ENCODE measurements at regions not wholly inside any gene's neighbourhood (a gene's known extent, or its start where the extent isn't known, plus 50 kb on each side); places are given as distances from the start of the nearest gene placed in this dataset.

GRCh38 chr12:126676434-126676833, 1590.5 kb upstream of the TMEM132C start:
- Mint-ChIP-seq H3K4me1 (no peaks in the 10 kb centered on the region), H3K36me3 (no peaks in the 10 kb centered on the region), H3K27me3 (no peaks in the 10 kb centered on the region), H3K4me3 (no peak overlapping the region), H3K27ac (no peak overlapping the region), H3K9me3 (peaks cover 3 to 9% (median 4%) of the 10 kb centered on the region in 3 donors)

DNA sequence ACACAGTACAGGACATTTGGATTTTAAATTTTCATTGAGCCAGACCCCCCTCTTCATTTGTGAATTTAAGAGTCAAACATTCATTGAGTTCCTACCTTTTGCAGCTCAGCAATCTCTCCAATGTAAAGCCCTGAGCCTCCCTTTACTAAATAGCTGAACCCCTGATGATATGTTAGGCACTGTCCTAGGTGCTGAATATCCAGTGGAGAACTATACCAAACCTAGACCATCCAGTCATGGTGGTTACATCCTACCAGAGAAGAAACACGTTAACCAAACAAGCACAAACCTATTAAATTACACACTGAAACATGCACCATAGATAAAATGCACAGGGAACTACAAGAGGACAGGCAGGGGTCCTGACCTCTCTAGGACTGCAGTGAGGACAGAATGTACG, 1585.3 kb upstream of the TMEM132C start:
- peaks cover 3 to 9% (median 9%) of the 10 kb centered on the region in 3 donors for H3K9me3 Mint-ChIP-seq
- H3K4me3 Mint-ChIP-seq, result no peak overlapping the region

GRCh38 chr12:126684703-126685102, 1582.3 kb upstream of the TMEM132C start:
- no peaks in the 10 kb centered on the region for H3K4me1 Mint-ChIP-seq
- H3K27me3 Mint-ChIP-seq, result no peaks in the 10 kb centered on the region
- H3K27ac Mint-ChIP-seq, result no peak overlapping the region
- no peak overlapping the region for H3K4me3 Mint-ChIP-seq
- peaks cover 2 to 9% (median 9%) of the 10 kb centered on the region in 3 donors for H3K9me3 Mint-ChIP-seq
- H3K36me3 Mint-ChIP-seq, result no peaks in the 10 kb centered on the region

More for the DNA sequence above, 1585.3 kb upstream of the TMEM132C start:
- Mint-ChIP-seq H3K36me3 (no peaks in the 10 kb centered on the region), H3K27ac (no peak overlapping the region), H3K4me1 (no peaks in the 10 kb centered on the region), H3K27me3 (no peaks in the 10 kb centered on the region)

GRCh38 chr12:126685636-126686035, 1581.3 kb upstream of the TMEM132C start:
- Mint-ChIP-seq H3K4me1 (no peaks in the 10 kb centered on the region), H3K4me3 (no peak overlapping the region), H3K36me3 (no peaks in the 10 kb centered on the region), H3K27me3 (no peaks in the 10 kb centered on the region), H3K9me3 (peaks cover 2 to 9% (median 9%) of the 10 kb centered on the region in 3 donors), H3K27ac (no peak overlapping the region)

DNA sequence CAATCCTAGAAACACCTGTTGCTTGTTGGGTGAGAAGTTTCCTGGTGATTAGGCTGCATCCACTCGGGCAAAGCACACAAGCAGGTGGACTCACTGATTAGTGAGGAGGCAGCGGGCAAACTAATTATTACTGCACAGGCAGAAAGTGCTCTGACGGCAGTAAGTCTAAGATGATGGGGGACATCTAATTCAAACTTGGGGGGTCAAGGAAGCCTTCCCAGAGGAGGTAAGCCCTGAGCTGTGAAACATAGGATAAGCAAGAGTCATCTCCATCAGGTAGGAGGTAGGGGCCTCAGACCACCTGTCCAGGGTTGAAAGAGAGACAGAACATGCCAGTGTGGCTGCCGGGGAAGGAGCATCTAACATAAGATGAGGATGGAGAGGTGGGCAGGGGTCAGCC, 1578.4 kb upstream of the TMEM132C start:
- Mint-ChIP-seq H3K4me1 (no peaks in the 10 kb centered on the region), H3K4me3 (no peak overlapping the region), H3K36me3 (no peaks in the 10 kb centered on the region), H3K9me3 (peaks cover 0 to 9% (median 6%) of the 10 kb centered on the region in 3 donors), H3K27ac (peak overlapping the region in 1 of 3 donors; percentile 43), H3K27me3 (no peaks in the 10 kb centered on the region)

DNA sequence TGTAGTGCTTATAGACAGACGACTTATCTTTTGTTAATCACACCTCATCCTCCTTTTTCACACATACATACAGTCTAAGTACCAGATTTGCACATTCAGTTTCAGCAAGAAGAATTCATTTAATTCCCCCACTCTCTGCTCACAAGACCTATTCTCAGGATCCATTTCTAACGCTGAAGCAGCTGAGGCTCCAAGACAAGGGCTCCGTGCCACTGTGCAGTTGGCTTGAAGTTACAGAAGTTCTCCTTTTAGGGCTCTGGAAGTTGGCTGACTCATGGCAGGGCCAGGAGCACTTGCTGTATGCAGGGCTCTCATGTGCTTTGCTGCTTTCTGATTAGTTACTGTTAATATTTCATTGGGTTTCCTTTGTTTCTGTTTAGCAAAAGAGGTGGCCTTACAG, 1566.9 kb upstream of the TMEM132C start:
- H3K27me3 Mint-ChIP-seq, result no peaks in the 10 kb centered on the region
- no peaks in the 10 kb centered on the region for H3K36me3 Mint-ChIP-seq
- H3K4me1 Mint-ChIP-seq, result no peaks in the 10 kb centered on the region
- peaks cover 0 to 6% (median 1%) of the 10 kb centered on the region in 3 donors for H3K9me3 Mint-ChIP-seq
- no peak overlapping the region for H3K27ac Mint-ChIP-seq
- H3K4me3 Mint-ChIP-seq, result no peak overlapping the region

DNA sequence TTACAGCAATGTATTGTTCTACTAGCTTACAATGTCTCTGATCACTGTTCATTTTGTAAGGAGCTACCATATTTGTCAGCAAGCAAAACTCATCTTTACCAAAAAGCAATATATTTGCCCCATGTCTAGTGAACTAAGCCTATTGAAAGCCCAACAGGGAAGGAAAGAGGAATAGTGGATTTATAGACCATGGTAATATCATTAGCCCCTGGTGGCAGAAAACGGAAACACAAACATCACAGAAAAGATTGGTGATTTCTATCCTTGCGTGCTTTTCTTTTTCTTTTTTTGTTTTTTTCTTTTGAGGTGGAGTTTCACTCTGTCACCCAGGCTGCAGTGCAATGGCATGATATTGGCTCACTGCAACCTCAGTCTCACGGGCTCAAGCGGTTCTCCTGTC, 1562.4 kb upstream of the TMEM132C start:
- no peaks in the 10 kb centered on the region for H3K27me3 Mint-ChIP-seq
- H3K27ac Mint-ChIP-seq, result no peak overlapping the region
- no peaks in the 10 kb centered on the region for H3K4me1 Mint-ChIP-seq
- H3K4me3 Mint-ChIP-seq, result no peak overlapping the region
- peaks cover 0 to 4% (median 0%) of the 10 kb centered on the region in 3 donors for H3K9me3 Mint-ChIP-seq
- no peaks in the 10 kb centered on the region for H3K36me3 Mint-ChIP-seq

DNA sequence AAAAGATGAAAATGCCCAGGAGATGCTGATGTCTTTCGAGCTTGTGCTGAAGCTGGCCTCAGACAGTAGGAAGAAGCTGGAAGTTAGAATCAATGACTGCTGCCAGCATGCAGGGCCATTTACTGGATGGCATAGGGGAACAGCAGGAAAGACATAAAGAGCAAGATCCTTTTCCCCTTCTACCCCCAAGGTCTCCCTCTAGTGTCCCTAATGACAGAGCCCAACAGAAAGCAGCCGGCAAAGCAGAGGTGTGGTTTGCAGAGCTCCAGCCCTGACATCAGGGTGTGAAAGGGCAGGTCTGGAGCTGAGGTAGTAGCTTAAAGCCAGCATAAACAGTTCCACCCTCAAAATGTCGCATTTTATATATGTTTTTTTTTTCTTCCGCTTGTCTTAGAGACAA, 1560.7 kb upstream of the TMEM132C start:
- Mint-ChIP-seq H3K27me3 (no peaks in the 10 kb centered on the region), H3K4me3 (no peak overlapping the region), H3K9me3 (peaks cover 0 to 6% (median 0%) of the 10 kb centered on the region in 3 donors), H3K36me3 (no peaks in the 10 kb centered on the region), H3K27ac (peak overlapping the region in 1 of 3 donors; percentile 57), H3K4me1 (no peaks in the 10 kb centered on the region)

GRCh38 chr12:126708492-126708896, 1558.5 kb upstream of the TMEM132C start:
- Mint-ChIP-seq H3K36me3 (no peaks in the 10 kb centered on the region), H3K4me3 (no peak overlapping the region), H3K4me1 (no peaks in the 10 kb centered on the region), H3K27ac (no peak overlapping the region), H3K9me3 (peaks cover 0 to 1% (median 0%) of the 10 kb centered on the region in 3 donors), H3K27me3 (no peaks in the 10 kb centered on the region)

DNA sequence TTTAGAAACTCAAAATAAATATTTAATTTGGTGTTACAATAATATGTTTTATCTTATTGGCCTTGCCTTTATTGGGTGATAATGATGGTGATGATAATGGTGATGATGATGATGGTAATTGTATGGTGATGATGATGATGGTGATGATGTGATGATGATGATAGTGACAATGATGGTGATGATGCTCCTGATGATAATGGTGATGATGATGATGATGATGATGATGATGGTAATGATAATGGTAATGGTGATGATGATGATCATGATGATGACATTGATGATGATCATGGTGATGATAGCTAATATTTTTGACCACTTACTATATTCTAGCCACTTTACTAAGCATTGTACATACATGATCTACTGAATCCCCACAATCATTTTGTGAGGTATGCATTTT, 1548.6 kb upstream of the TMEM132C start:
- Mint-ChIP-seq H3K4me1 (no peaks in the 10 kb centered on the region), H3K27me3 (no peaks in the 10 kb centered on the region), H3K36me3 (no peaks in the 10 kb centered on the region), H3K9me3 (peaks cover 8 to 15% (median 8%) of the 10 kb centered on the region in 3 donors), H3K4me3 (no peak overlapping the region), H3K27ac (peak overlapping the region in 1 of 3 donors; percentile 26)

- no peak overlapping the region for H3K4me3 Mint-ChIP-seq
- peaks cover 2% of the 10 kb centered on the region for H3K27me3 Mint-ChIP-seq
- no peaks in the 10 kb centered on the region for H3K4me1 Mint-ChIP-seq
- no peaks in the 10 kb centered on the region for H3K36me3 Mint-ChIP-seq
- peak overlapping the region in 1 of 3 donors; percentile 26 for H3K27ac Mint-ChIP-seq
- H3K9me3 Mint-ChIP-seq, result peaks cover 8 to 32% (median 14%) of the 10 kb centered on the region in 3 donors
Measured at GRCh38 chr12:126719912-126720705, 1546.9 kb upstream of the TMEM132C start.

DNA sequence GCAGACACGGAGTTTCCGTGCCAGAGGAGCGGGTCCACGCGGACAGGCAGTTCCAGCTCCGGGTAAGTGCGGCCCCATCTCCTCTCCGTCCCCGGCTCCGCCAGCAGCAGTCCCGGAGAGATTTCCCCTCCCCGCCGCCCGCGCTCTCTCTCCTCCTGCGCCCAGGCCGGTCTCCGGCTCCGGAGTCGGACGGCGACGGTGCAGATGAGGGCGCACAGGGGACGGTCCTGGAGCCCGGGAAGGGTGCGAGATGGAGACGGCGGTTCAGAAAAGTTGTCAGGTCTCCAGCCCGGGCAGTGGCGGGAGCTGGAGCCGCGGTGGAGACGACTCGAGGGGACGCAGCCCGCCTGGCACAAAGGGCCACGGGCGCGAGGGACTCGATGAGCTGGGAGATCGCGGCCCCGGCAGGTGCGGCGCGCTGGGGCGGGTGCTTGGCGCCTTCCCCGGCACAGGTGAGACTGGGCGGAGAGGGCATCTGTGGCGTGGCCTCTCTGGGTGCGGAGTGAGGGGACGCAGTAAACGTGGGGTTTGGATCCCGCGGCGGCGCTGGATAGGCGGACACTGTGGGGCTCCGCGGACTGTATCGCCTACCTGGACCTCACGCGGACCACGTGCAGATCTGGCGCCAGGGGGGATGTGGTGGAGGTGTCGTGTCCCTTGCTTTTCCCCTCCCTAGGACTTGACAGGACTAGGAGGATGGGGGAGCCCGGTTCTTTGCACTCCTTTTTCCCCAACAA, 1540.3 kb upstream of the TMEM132C start:
- Mint-ChIP-seq H3K4me3 (no peak overlapping the region), H3K4me1 (no peaks in the 10 kb centered on the region)

DNA sequence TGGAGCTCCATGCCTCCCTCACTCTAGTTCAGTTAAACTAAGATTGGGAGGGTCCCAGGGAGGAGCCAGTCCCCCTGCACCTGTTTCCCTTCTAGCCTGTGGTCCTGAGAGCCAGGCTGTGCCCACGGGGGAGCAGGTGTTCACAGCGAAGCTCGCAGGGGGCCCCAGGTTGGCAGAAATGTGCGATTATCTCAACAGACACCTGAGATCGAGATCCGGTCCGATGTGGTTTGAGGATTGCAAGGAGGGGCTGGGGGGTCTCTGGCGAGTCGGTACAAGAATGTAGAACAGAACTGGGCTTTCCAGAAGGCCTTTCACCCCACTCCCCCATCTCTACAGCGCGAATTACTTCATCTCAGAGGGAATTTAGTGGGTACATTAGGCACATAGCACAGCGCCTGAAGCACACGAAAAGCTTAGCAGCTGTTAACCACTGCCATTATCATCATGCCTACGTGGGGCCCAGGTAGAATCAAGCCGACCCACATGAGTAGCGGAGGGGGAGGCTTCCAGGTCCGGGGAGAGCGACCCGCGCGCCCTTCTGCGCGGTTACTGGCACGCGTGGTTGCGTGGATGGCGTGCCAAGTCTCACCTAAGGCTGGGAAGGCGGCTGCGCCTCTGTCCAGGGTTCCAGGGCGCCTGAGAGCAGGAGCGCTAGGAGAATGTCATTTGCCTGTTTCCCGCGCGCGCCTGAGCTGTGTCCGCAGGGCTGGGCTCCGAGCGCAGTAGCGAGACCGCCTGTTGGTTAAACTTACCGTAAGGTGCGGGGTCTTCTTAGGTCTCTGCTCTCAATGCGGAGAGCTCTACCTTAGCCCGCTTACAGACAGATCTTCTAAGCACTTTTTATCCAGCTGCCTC, 1539.5 kb upstream of the TMEM132C start:
- Mint-ChIP-seq H3K36me3 (peaks cover 4% of the 10 kb centered on the region), H3K4me1 (no peaks in the 10 kb centered on the region), H3K27me3 (peaks cover 8% of the 10 kb centered on the region), H3K9me3 (peaks cover 0 to 20% (median 8%) of the 10 kb centered on the region in 3 donors), H3K27ac (no peak overlapping the region), H3K4me3 (no peak overlapping the region)

More for the DNA sequence above, 1540.3 kb upstream of the TMEM132C start:
- H3K27ac Mint-ChIP-seq, result no peak overlapping the region
- peaks cover 8% of the 10 kb centered on the region for H3K27me3 Mint-ChIP-seq
- H3K36me3 Mint-ChIP-seq, result peaks cover 4% of the 10 kb centered on the region
- peaks cover 0 to 20% (median 8%) of the 10 kb centered on the region in 3 donors for H3K9me3 Mint-ChIP-seq

DNA sequence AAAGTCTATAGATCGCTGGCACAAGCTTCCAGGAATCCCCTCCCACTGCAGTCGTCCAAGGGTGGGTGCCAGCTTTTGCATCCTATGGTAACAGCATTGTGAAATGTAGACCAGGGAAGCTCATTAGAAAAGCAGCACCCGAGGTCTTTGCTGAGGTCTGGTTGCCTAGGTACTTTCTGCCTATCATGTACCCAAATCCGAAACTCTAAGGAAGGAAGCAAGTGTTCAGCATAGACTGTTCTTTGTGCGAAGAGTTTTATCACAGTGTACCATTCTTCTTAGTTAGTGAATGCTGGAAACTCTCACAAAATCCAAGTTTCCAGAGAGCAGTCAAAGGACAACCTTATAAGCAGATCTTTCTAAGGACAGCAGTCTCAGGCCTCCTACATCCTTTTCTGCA, 1532.7 kb upstream of the TMEM132C start:
- no peak overlapping the region for H3K4me3 Mint-ChIP-seq
- no peaks in the 10 kb centered on the region for H3K36me3 Mint-ChIP-seq
- peaks cover 3 to 18% (median 5%) of the 10 kb centered on the region in 3 donors for H3K9me3 Mint-ChIP-seq
- H3K4me1 Mint-ChIP-seq, result no peaks in the 10 kb centered on the region
- H3K27ac Mint-ChIP-seq, result no peak overlapping the region
- no peaks in the 10 kb centered on the region for H3K27me3 Mint-ChIP-seq

- no peaks in the 10 kb centered on the region for H3K4me1 Mint-ChIP-seq
- H3K36me3 Mint-ChIP-seq, result no peaks in the 10 kb centered on the region
- no peak overlapping the region for H3K27ac Mint-ChIP-seq
- H3K27me3 Mint-ChIP-seq, result no peaks in the 10 kb centered on the region
- H3K9me3 Mint-ChIP-seq, result peaks cover 3 to 18% (median 3%) of the 10 kb centered on the region in 3 donors
- no peak overlapping the region for H3K4me3 Mint-ChIP-seq
Measured at GRCh38 chr12:126734710-126735109, 1532.3 kb upstream of the TMEM132C start.

Data from IgD-negative memory B cell (primary cell).